Mammary epithelial cell (primary cell): ENCODE measurements at regions not wholly inside any gene's neighbourhood (a gene's known extent, or its start where the extent isn't known, plus 50 kb on each side); places are given as distances from the start of the nearest gene placed in this dataset.

ENCODE experiments used
- CTCF ChIP-seq, 2 donors: IDR thresholded peaks in 1 of 2; conservative IDR thresholded peaks in 1 of 2; 2 replicates each; pipeline ENCODE4 v1.5.1; 2011 to 2012; ENCODE audit warnings: inconsistent platforms in 2 of 2, low read length in 2 of 2, mild to moderate bottlenecking in 2 of 2, control low read depth in 1 of 2, low read depth in 1 of 2; ENCODE audit not compliant: insufficient read depth in 1 of 2; ENCODE audit errors: extremely low read depth in 1 of 2
- EZH2 ChIP-seq: IDR thresholded peaks from 2 replicates; pipeline ENCODE4 v1.6.1; 2012; ENCODE audit warnings: low read length, inconsistent platforms, borderline replicate concordance

DNA sequence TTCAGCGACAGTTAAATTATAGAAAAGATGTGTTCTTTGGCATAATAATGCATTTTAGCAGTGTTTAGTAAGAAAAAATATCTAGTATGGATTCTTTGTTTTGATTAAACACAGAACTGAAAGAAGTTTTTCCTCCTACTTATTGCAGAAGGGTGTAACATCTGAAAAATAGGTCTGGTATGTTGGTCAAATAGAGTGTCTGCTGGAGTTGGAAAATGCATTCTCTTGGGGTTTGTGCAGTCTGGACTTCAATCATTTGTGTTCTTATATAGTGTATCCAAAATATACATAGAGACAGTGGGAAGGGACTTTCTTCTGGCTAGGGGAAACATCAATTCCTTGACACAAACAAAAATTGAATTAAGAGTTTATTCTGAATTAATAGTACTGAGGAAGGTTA, 132.4 kb upstream of the MAN1A1 start:
- TF ChIP-seq CTCF (conservative IDR thresholded peaks at IDR 0.05 in 1 of 2, IDR thresholded peaks at IDR 0.05 in 1 of 2; ENCODE audit: extremely low read depth in 1 of 2, insufficient read depth in 1 of 2, low read depth in 1 of 2, low read length in 2 of 2) (no peak), EZH2 (no peak)
